GM12873 (cell line): ENCODE measurements at regions not wholly inside any gene's neighbourhood (a gene's known extent, or its start where the extent isn't known, plus 50 kb on each side); places are given as distances from the start of the nearest gene placed in this dataset.

Source experiments
- CTCF ChIP-seq: IDR thresholded peaks from 2 replicates; pipeline ENCODE4 v1.5.1; 2012; ENCODE audit warnings: low read depth, mild to moderate bottlenecking, moderate library complexity, low read length, control low read depth; ENCODE audit not compliant: insufficient read depth; ENCODE audit errors: missing control alignments

GRCh38 chr14:26856876-26857518 is 259.2 kb upstream of the NOVA1 start:
- TF ChIP-seq CTCF: no peak

GRCh38 chr14:26859483-26859882 is 261.6 kb upstream of the NOVA1 start:
- TF ChIP-seq CTCF: no peak

GRCh38 chr14:26860111-26860510 is 262.3 kb upstream of the NOVA1 start:
- TF ChIP-seq CTCF: no peak

GRCh38 chr14:26863736-26864135 is 265.9 kb upstream of the NOVA1 start:
- TF ChIP-seq CTCF: no peak

GRCh38 chr14:26866721-26867120 is 268.9 kb upstream of the NOVA1 start:
- TF ChIP-seq CTCF: no peak

- TF ChIP-seq CTCF: no peak
These were observed 269.4 kb upstream of the NOVA1 start for GRCh38 chr14:26867171-26867757.

GRCh38 chr14:26870096-26870495 is 272.3 kb upstream of the NOVA1 start:
- no peak for TF ChIP-seq CTCF
